DND-41 (cell line): ENCODE measurements at regions not wholly inside any gene's neighbourhood (a gene's known extent, or its start where the extent isn't known, plus 50 kb on each side); places are given as distances from the start of the nearest gene placed in this dataset.
"Not testable (repeated sequence)": the region's sequence is repeated elsewhere in the genome, so short reads cannot be mapped to it uniquely, and the experiment has no call there.

ENCODE experiments used
- ATAC-seq: fragments of 200-7000 bp; cut with Tn5 transposase; 3 replicates; pipeline ENCODE4 v1.9.1; 2021; ENCODE audit warnings: low read depth; ENCODE audit not compliant: insufficient read depth
- DNase-seq: peaks from one replicate; pipeline ENCODE4 v3.0.0-alpha.2; 2020
- H2AFZ ChIP-seq: 2 replicates; pipeline ENCODE4 v1.6.0; 2012; ENCODE audit warnings: low read depth, low read length
- H3K27ac ChIP-seq: 2 replicates; pipeline ENCODE4 v1.5.1; 2012; ENCODE audit warnings: low read length, inconsistent platforms
- H3K27me3 ChIP-seq: fragments of 200-600 bp; sonication (generic); 2 replicates; pipeline ENCODE4 v1.6.0; 2012; ENCODE audit warnings: low read length, mild to moderate bottlenecking, inconsistent platforms; ENCODE audit not compliant: insufficient read depth, poor library complexity
- H3K36me3 ChIP-seq: 2 replicates; pipeline ENCODE4 v1.5.1; 2012; ENCODE audit warnings: low read length, inconsistent platforms; ENCODE audit not compliant: insufficient read depth
- H3K4me1 ChIP-seq: 2 replicates; pipeline ENCODE4 v1.5.1; 2012; ENCODE audit warnings: mild to moderate bottlenecking, low read length; ENCODE audit not compliant: insufficient read depth
- H3K4me2 ChIP-seq: 2 replicates; pipeline ENCODE4 v1.6.0; 2012; ENCODE audit warnings: mild to moderate bottlenecking, moderate library complexity, low read length, inconsistent platforms; ENCODE audit not compliant: insufficient read depth
- H3K4me3 ChIP-seq, 2 experiments: fragments of 200-600 bp in 1 of 2; shearing (Covaris generic) in 1 of 2; 2 replicates each; pipeline ENCODE4 v1.5.1; 2012 to 2016; ENCODE audit warnings: inconsistent platforms in 2 of 2, low read length in 2 of 2, mild to moderate bottlenecking in 2 of 2, low read depth in 1 of 2, moderate library complexity in 1 of 2
- H3K79me2 ChIP-seq: 2 replicates; pipeline ENCODE4 v1.6.0; 2012; ENCODE audit warnings: low read length, inconsistent platforms; ENCODE audit not compliant: insufficient read depth
- H3K9ac ChIP-seq: 2 replicates; pipeline ENCODE4 v1.6.0; 2012; ENCODE audit warnings: low read depth, mild to moderate bottlenecking, inconsistent platforms, low read length, moderate library complexity
- H3K9me3 ChIP-seq: 2 replicates; pipeline ENCODE4 v1.5.1; 2012; ENCODE audit warnings: low read length, moderate library complexity, mild to moderate bottlenecking, inconsistent platforms; ENCODE audit not compliant: insufficient read depth, severe bottlenecking
- H4K20me1 ChIP-seq: 2 replicates; pipeline ENCODE4 v1.6.0; 2012; ENCODE audit warnings: low read length; ENCODE audit not compliant: insufficient read depth
- EZH2 ChIP-seq: IDR thresholded peaks from 3 replicates; pipeline ENCODE4 v1.6.1; 2012; ENCODE audit warnings: borderline replicate concordance, low read depth, mild to moderate bottlenecking, moderate library complexity, low read length, inconsistent platforms; ENCODE audit not compliant: severe bottlenecking
- TF ChIP-seq, protein P1 (sequence below): IDR thresholded peaks from 2 replicates; pipeline ENCODE4 v1.5.1; 2012; ENCODE audit warnings: borderline replicate concordance, low read length, moderate library complexity, mild to moderate bottlenecking; ENCODE audit not compliant: poor library complexity, severe bottlenecking; ENCODE audit errors: extremely low read depth

DNA sequence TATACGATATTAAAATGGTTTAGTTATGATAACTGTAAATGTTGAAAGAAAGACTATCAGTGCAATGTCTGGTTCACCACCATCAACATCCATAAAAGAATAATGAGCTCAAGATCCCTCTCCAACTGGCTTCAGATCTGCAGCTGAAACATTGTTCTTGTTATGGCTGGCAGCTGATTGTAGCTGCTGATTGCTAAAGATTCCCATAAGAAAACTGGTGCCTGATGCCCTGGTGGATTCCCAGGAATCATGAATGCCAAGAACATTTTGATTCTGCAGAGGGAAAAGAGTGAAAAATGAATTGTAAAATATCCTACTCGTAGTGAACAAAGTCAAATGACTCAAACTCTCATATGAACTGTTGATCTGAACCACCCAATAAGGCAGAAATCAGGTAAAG is 1160.2 kb downstream of the EPHA7 start:
- ATAC-seq = no peak
- no peaks in the 10 kb centered on the region for H3K9me3 ChIP-seq
- no peaks in the 10 kb centered on the region for H3K4me1 ChIP-seq
- no peaks in the 10 kb centered on the region for H3K36me3 ChIP-seq
- H4K20me1 ChIP-seq = no peaks in the 10 kb centered on the region
- H2AFZ ChIP-seq = no peak overlapping the region
- H3K27ac ChIP-seq = no peak overlapping the region
- DNase-seq = no peak
- H3K79me2 ChIP-seq = no peaks in the 10 kb centered on the region
- no peak overlapping the region for H3K4me3 ChIP-seq
- no peak overlapping the region for H3K9ac ChIP-seq
- no peak overlapping the region for H3K4me2 ChIP-seq
- no peaks in the 10 kb centered on the region for H3K27me3 ChIP-seq
- TF ChIP-seq, protein P1, sequence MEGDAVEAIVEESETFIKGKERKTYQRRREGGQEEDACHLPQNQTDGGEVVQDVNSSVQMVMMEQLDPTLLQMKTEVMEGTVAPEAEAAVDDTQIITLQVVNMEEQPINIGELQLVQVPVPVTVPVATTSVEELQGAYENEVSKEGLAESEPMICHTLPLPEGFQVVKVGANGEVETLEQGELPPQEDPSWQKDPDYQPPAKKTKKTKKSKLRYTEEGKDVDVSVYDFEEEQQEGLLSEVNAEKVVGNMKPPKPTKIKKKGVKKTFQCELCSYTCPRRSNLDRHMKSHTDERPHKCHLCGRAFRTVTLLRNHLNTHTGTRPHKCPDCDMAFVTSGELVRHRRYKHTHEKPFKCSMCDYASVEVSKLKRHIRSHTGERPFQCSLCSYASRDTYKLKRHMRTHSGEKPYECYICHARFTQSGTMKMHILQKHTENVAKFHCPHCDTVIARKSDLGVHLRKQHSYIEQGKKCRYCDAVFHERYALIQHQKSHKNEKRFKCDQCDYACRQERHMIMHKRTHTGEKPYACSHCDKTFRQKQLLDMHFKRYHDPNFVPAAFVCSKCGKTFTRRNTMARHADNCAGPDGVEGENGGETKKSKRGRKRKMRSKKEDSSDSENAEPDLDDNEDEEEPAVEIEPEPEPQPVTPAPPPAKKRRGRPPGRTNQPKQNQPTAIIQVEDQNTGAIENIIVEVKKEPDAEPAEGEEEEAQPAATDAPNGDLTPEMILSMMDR = no peak

DNA sequence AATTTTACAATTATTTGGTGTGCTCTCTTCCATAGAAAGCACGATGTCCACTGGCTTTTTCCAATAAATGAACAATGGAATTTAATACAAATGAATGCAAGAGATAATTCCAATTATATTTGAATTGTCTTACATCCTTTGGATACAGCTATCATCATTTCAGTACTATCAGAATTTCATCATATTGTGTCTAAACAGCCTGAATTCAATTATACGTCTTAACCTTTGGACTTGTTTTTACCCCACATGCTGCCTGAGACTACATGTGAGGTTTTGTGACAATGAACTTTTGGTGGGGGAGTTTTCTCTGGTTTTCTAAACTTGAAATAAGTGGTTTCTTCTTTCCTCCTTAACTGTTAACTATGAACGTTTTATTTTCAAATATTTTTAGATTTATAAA is 1176.0 kb downstream of the EPHA7 start:
- H3K36me3 ChIP-seq = no peaks in the 10 kb centered on the region
- no peaks in the 10 kb centered on the region for H3K27me3 ChIP-seq
- no peaks in the 10 kb centered on the region for H4K20me1 ChIP-seq
- H2AFZ ChIP-seq = no peak overlapping the region
- no peaks in the 10 kb centered on the region for H3K4me1 ChIP-seq
- no peaks in the 10 kb centered on the region for H3K9me3 ChIP-seq
- TF ChIP-seq EZH2 = no peak
- TF ChIP-seq, protein P1 = no peak
- H3K4me2 ChIP-seq = no peak overlapping the region
- H3K79me2 ChIP-seq = no peaks in the 10 kb centered on the region
- H3K27ac ChIP-seq = no peak overlapping the region
- no peak overlapping the region for H3K9ac ChIP-seq
- H3K4me3 ChIP-seq = no peak overlapping the region
- DNase-seq = no peak
- no peak for ATAC-seq

DNA sequence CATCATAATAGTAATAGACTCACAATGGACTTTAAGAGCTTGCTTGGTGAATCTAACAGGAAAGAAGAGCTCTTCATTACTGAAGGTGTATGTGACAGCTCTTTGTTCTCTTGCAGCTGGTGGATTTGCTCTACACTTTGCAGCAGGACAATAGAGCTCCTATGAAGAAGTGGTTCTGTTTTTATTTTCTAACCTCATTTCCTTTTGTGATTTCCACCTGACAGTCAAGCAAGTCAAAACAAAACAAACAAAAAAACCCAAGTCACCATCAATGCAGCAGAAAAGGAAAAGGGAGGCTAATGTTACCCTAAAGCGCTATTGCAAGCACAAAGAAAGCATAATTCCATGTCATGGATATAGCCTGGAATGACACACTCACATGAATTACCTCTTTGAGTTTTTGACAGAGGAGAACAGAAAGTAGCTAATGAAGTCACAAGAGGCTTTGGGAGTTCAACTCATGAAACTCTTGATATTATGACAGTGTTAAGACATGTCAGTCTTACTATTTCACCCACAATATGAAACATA is 1188.1 kb downstream of the EPHA7 start:
- no peak overlapping the region for H2AFZ ChIP-seq
- no peaks in the 10 kb centered on the region for H3K79me2 ChIP-seq
- TF ChIP-seq, protein P1 = no peak
- no peak for TF ChIP-seq EZH2
- H3K4me1 ChIP-seq = no peaks in the 10 kb centered on the region
- H3K9ac ChIP-seq = no peak overlapping the region
- no peaks in the 10 kb centered on the region for H3K27me3 ChIP-seq
- no peaks in the 10 kb centered on the region for H4K20me1 ChIP-seq
- H3K4me3 ChIP-seq = no peak overlapping the region
- no peak overlapping the region for H3K27ac ChIP-seq
- H3K9me3 ChIP-seq = no peaks in the 10 kb centered on the region
- no peak overlapping the region for H3K4me2 ChIP-seq
- ATAC-seq (no peak), DNase-seq (no peak)
- H3K36me3 ChIP-seq = no peaks in the 10 kb centered on the region

DNA sequence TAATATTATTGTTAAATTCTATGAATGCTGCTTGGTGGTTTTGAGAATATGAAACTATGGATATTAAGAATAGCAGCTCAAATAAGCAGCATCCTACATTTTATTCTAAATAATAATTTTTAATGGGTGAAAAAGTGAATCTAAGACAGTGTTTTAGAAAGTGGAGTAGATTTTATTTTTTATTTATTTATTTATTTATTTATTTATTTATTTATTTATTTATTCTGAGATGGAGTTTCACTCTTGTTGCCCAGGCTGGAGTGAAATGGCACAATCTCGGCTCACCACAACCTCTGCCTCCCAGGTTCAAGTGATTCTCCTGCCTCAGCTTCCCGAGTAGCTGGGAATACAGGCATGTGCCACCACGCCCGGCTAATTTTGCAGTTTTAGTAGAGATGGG is 1199.4 kb downstream of the EPHA7 start:
- not testable (repeated sequence) for H2AFZ ChIP-seq, H3K9ac ChIP-seq, H3K79me2 ChIP-seq, H3K27me3 ChIP-seq, H3K4me2 ChIP-seq, H3K9me3 ChIP-seq, H3K27ac ChIP-seq, H3K4me3 ChIP-seq, H3K4me1 ChIP-seq, DNase-seq, ATAC-seq, H3K36me3 ChIP-seq, H4K20me1 ChIP-seq
